WTC11 (cell line): ENCODE measurements at regions not wholly inside any gene's neighbourhood (a gene's known extent, or its start where the extent isn't known, plus 50 kb on each side); places are given as distances from the start of the nearest gene placed in this dataset.

Experiments used
- ATAC-seq: fragments of 200-7000 bp; cut with Tn5 transposase; 2 replicates; pipeline ENCODE4 v1.10.0; 2021; ENCODE audit warnings: mild to moderate bottlenecking, moderate library complexity
- CTCF ChIA-PET: fragments of 300-600 bp; sonication (Branson Sonifier 250); formaldehyde crosslinking; loops from one replicate; lab custom pipeline; 2021; ENCODE audit warnings: antibody characterized with exemption; lab: Charles Lee
- POLR2A ChIA-PET: fragments of 350-600 bp; sonication (Branson Sonifier 250); formaldehyde crosslinking; loops from one replicate; lab custom pipeline; 2021; ENCODE audit warnings: antibody characterized with exemption; lab: Charles Lee
- DNase-seq: peaks from one replicate; pipeline ENCODE4 v3.0.0; 2021; ENCODE audit warnings: low spot score
- H3K27ac Mint-ChIP-seq: 2 replicates; pipeline ENCODE4 v1.8.0; 2021; ENCODE audit warnings: mixed read lengths
- H3K27me3 Mint-ChIP-seq: 2 replicates; pipeline ENCODE4 v1.8.0; 2021; ENCODE audit warnings: low read depth, mild to moderate bottlenecking, moderate library complexity, mixed read lengths
- H3K36me3 Mint-ChIP-seq: 2 replicates; pipeline ENCODE4 v1.8.0; 2021; ENCODE audit warnings: mixed read lengths
- H3K4me1 Mint-ChIP-seq: 2 replicates; pipeline ENCODE4 v1.8.0; 2022; ENCODE audit warnings: mixed read lengths
- H3K4me3 Mint-ChIP-seq: 2 replicates; pipeline ENCODE4 v1.8.0; 2021; ENCODE audit warnings: mild to moderate bottlenecking, moderate library complexity, mixed read lengths
- H3K9me3 Mint-ChIP-seq: 2 replicates; pipeline ENCODE4 v1.8.0; 2021; ENCODE audit warnings: mixed read lengths
- CREM ChIP-seq: sonication (generic); formaldehyde crosslinking; IDR thresholded peaks from 2 replicates; pipeline ENCODE4 v1.8.1; 2022; ENCODE audit warnings: mild to moderate bottlenecking, missing genetic modification reagents, moderate library complexity
- GABPB1 ChIP-seq: sonication (generic); formaldehyde crosslinking; IDR thresholded peaks from 2 replicates; pipeline ENCODE4 v1.8.1; 2023; ENCODE audit warnings: mild to moderate bottlenecking, missing genetic modification reagents
- HMGXB4 ChIP-seq: sonication (generic); formaldehyde crosslinking; IDR thresholded peaks from 2 replicates; pipeline ENCODE4 v1.8.1; 2023; ENCODE audit warnings: mild to moderate bottlenecking, moderate library complexity, missing genetic modification reagents
- IRF1 ChIP-seq: sonication (generic); formaldehyde crosslinking; IDR thresholded peaks from 2 replicates; pipeline ENCODE4 v1.8.0; 2023; ENCODE audit warnings: missing genetic modification reagents
- IRF2 ChIP-seq: sonication (generic); formaldehyde crosslinking; IDR thresholded peaks from 2 replicates; pipeline ENCODE4 v1.8.0; 2022; ENCODE audit warnings: low read depth, missing genetic modification reagents, borderline replicate concordance
- KAT7 ChIP-seq: sonication (generic); formaldehyde crosslinking; IDR thresholded peaks from 2 replicates; pipeline ENCODE4 v1.8.1; 2023; ENCODE audit warnings: missing genetic modification reagents, mild to moderate bottlenecking, borderline replicate concordance
- MYBL2 ChIP-seq: sonication (generic); formaldehyde crosslinking; IDR thresholded peaks from 2 replicates; pipeline ENCODE4 v1.8.1; 2023; ENCODE audit warnings: mild to moderate bottlenecking, moderate library complexity, missing genetic modification reagents
- NR1H2 ChIP-seq: sonication (generic); formaldehyde crosslinking; IDR thresholded peaks from 2 replicates; pipeline ENCODE4 v1.9.0; 2021; ENCODE audit warnings: mild to moderate bottlenecking, moderate library complexity, missing genetic modification reagents
- NR2C2 ChIP-seq: sonication (generic); formaldehyde crosslinking; IDR thresholded peaks from 2 replicates; pipeline ENCODE4 v1.8.0; 2022; ENCODE audit warnings: mild to moderate bottlenecking, missing genetic modification reagents
- SOX15 ChIP-seq: fragments of 250-450 bp; sonication (Bioruptor Pico); IDR thresholded peaks from 2 replicates; pipeline ENCODE4 v1.9.0; 2021; ENCODE audit warnings: mild to moderate bottlenecking
- TCF7 ChIP-seq: sonication (generic); formaldehyde crosslinking; IDR thresholded peaks from 2 replicates; pipeline ENCODE4 v1.8.0; 2022; ENCODE audit warnings: mild to moderate bottlenecking, low read depth, missing genetic modification reagents, moderate library complexity
- TEAD4 ChIP-seq: sonication (generic); formaldehyde crosslinking; IDR thresholded peaks from 2 replicates; pipeline ENCODE4 v1.8.0; 2022; ENCODE audit warnings: mild to moderate bottlenecking, missing genetic modification reagents
- USF2 ChIP-seq: sonication (generic); formaldehyde crosslinking; IDR thresholded peaks from 2 replicates; pipeline ENCODE4 v1.8.1; 2023; ENCODE audit warnings: mild to moderate bottlenecking, missing genetic modification reagents, moderate library complexity
- ZBTB21 ChIP-seq: sonication (generic); formaldehyde crosslinking; IDR thresholded peaks from 2 replicates; pipeline ENCODE4 v1.8.1; 2023; ENCODE audit warnings: mild to moderate bottlenecking, missing genetic modification reagents, borderline replicate concordance
- ZBTB43 ChIP-seq: sonication (generic); formaldehyde crosslinking; IDR thresholded peaks from 2 replicates; pipeline ENCODE4 v1.8.1; 2023; ENCODE audit warnings: mild to moderate bottlenecking, missing genetic modification reagents
- ZMAT4 ChIP-seq: fragments of 250-450 bp; sonication (Bioruptor Pico); IDR thresholded peaks from 2 replicates; pipeline ENCODE4 v1.9.0; 2021; ENCODE audit warnings: mild to moderate bottlenecking
- ZNF671 ChIP-seq: fragments of 250-450 bp; sonication (Bioruptor Pico); IDR thresholded peaks from 2 replicates; pipeline ENCODE4 v1.8.0; 2021; ENCODE audit warnings: mild to moderate bottlenecking

- Mint-ChIP-seq H3K9me3 (peaks cover 4% of the 10 kb centered on the region; the same call in 1 of the 2 replicates), H3K4me1 (peaks cover 18% of the 10 kb centered on the region), H3K27ac (peak overlapping the region; percentile 25; the same call in 1 of the 2 replicates), H3K36me3 (no peaks in the 10 kb centered on the region; the same call in 1 of the 2 replicates), H3K27me3 (no peaks in the 10 kb centered on the region), H3K4me3 (no peak overlapping the region)
- POLR2A ChIA-PET, result no interaction called here
- CTCF ChIA-PET, result no interaction called here
- ATAC-seq, result peak; percentile 64
- DNase-seq, result no peak
- TF ChIP-seq ZBTB21 (CRISPR knock-in tag), result no peak
- TF ChIP-seq NR1H2 (CRISPR knock-in tag), result no peak
- TF ChIP-seq ZMAT4 (CRISPR knock-in tag), result no peak
- no peak for TF ChIP-seq HMGXB4
- TF ChIP-seq USF2 (CRISPR knock-in tag), result no peak
- TF ChIP-seq GABPB1 (CRISPR knock-in tag), result no peak
- no peak for TF ChIP-seq ZNF671
- no peak for TF ChIP-seq MYBL2 (CRISPR knock-in tag)
Measured at GRCh38 chr3:53996141-53996874, 104.6 kb upstream of the SELENOK start.

- ATAC-seq (no peak), DNase-seq (no peak)
- POLR2A ChIA-PET, result no interaction called here
- Mint-ChIP-seq H3K36me3 (no peaks in the 10 kb centered on the region; the same call in 1 of the 2 replicates), H3K4me1 (peaks cover 18% of the 10 kb centered on the region), H3K27me3 (no peaks in the 10 kb centered on the region), H3K4me3 (no peak overlapping the region), H3K9me3 (peaks cover 5% of the 10 kb centered on the region; the same call in 1 of the 2 replicates), H3K27ac (no peak overlapping the region)
- TF ChIP-seq NR2C2 (CRISPR knock-in tag) (no peak), ZBTB21 (CRISPR knock-in tag) (no peak), TCF7 (CRISPR knock-in tag) (no peak)
- CTCF ChIA-PET, result no interaction called here
Measured at GRCh38 chr3:53994986-53995603, 103.4 kb upstream of the SELENOK start.

- ChIA-PET POLR2A (no interaction called here), CTCF (interaction anchor here (1.0 kb wide), 1 partner anchor 12 kb away, joined by 3 read pairs; no protein-coding TSS in a partner anchor)
- peaks cover 5% of the 10 kb centered on the region; the same call in 1 of the 2 replicates for H3K9me3 Mint-ChIP-seq
- H3K4me1 Mint-ChIP-seq, result peaks cover 15% of the 10 kb centered on the region
- ATAC-seq (no peak), DNase-seq (no peak)
- H3K36me3 Mint-ChIP-seq, result no peaks in the 10 kb centered on the region; the same call in 1 of the 2 replicates
- H3K27ac Mint-ChIP-seq, result no peak overlapping the region
- no peak overlapping the region for H3K4me3 Mint-ChIP-seq
- no peaks in the 10 kb centered on the region for H3K27me3 Mint-ChIP-seq
- TF ChIP-seq ZBTB43, result no peak
- TF ChIP-seq HMGXB4, result no peak
- no peak for TF ChIP-seq TEAD4 (CRISPR knock-in tag)
- TF ChIP-seq IRF1, result no peak
- no peak for TF ChIP-seq CREM (CRISPR knock-in tag)
- no peak for TF ChIP-seq SOX15 (CRISPR knock-in tag)
- TF ChIP-seq IRF2 (CRISPR knock-in tag), result no peak
- TF ChIP-seq KAT7 (CRISPR knock-in tag), result no peak
- TF ChIP-seq, all 79 proteins: peak for 0
Measured at GRCh38 chr3:53991240-53991639, 99.6 kb upstream of the SELENOK start.
